ENCODE measurements at regions not wholly inside any gene's neighbourhood (a gene's known extent, or its start where the extent isn't known, plus 50 kb on each side); places are given as distances from the start of the nearest gene placed in this dataset.

DNA sequence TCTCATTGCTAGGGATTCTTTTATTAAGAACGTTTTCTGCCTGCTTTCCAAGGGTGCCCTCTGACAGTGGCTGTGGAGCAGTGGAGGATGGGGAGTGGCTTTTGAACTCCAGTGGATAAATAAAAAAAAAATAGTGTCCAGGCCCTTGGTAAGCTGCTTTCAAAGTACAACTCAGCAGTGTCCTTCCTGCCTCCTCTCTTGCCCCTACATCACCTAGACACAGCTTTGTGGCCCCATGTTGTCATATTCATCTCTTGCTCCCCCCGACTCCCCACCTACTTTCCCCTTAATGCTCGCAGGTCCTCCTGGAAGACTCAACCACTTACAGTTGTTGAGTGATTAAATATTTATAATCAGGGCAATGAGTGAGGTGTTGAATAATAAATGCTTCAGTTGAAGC lies 880.9 kb downstream of the BCL11B start:
- DNase-seq (ENCODE audit: low spot score) = no peak

DNA sequence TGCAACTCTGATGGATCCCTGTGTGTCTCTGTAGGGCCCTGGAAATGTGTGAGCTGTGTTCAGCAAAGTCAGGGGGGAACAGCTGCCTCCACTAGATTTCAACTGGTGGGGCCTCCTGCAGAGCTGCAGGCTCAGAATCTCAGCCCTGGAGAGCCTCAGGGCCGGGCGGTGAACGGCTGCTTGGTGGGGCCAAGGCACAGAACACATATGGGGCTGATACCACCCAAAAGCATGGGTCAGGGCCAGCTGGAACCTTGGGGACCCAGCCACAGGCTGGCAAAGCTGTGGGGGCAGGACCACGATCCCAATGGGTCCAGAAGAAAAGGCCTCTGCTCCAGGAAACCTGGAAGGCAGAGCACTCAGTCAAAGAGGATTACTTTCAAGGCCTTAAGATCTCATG lies 878.5 kb downstream of the BCL11B start:
- DNase-seq (ENCODE audit: low spot score) = no peak

DNA sequence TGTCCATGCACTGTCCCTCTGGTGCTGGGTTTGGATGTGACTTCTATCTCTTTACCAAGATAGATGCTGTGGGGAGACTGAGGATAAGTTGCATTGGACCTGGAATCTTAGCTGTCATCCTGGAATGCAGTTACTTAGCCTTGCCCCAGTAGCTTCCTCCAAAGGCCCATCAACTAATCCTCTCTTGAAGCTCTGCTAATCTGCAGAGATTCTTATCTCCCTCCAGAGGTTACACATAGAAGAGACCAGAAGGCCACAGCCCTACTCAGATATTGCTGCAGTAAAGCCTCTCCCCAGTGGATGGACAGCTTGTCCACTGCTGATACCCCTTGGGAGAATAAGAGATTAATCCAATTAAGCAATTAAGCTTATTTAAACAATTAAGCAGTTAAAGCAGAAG lies 867.2 kb downstream of the BCL11B start:
- no peak for DNase-seq (ENCODE audit: low spot score)

DNA sequence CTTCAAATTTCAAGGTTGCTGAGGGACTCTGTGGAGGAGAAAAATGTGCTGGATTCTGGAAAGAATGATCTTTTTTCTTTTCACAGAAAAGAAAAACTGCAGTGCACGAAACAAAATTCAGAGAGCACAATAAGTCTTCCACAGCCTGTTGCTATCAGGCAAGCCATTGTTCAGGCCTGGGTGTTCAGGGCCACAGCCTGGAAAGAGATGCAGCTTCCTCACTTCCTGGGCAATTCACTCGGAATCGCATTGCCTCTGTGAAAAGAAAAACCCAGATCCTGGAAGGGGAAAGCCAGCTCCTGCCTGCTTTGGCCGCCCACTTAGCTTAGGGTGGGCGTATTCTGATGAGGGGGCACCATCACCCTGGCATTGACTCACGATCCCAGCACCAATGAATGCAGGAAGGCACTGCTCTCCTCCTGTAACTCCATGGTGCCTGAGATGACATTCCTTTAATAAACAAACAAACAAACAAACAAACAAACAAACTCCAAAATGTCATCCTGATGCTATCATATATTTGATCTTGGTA lies 863.9 kb downstream of the BCL11B start:
- no peak for DNase-seq (ENCODE audit: low spot score)

DNA sequence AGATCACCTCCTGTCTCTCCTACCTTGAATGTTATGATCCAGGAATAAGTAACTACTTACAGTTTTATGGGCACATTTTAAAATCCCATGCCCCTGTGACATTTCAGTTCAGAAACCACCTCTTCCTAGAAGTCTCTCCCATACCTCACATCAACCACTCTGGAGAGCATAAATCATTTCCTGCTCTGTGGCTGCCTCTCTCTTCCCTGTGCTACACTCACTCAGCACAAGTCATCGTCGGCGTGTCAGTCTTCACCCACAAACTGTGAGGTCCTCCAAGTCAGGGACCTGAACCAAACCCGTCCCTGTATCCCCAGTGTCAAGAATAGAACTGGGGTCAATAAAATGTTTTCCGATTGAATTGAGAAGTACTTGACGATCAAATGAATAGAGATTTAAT lies 863.3 kb downstream of the BCL11B start:
- DNase-seq (ENCODE audit: low spot score) = no peak

DNA sequence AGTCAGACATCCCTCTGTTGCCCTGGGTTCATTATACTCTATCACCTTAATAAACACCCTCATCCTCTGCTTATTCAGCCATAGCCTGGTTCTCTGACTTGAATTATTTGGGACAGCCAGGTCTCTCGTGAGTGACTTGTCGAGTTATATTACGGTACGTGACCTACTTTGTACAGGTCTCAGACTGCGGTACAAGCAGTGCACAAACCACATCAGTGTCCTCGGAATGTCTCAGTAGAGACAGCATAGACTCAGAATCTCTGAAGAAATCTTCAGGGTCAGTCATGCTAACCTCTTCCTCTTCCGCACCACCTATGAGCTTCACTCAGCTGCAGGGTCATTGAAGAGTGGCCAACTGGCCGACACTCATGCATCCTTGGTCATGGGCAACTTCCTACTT lies 860.8 kb downstream of the BCL11B start:
- DNase-seq (ENCODE audit: low spot score) = no peak

DNA sequence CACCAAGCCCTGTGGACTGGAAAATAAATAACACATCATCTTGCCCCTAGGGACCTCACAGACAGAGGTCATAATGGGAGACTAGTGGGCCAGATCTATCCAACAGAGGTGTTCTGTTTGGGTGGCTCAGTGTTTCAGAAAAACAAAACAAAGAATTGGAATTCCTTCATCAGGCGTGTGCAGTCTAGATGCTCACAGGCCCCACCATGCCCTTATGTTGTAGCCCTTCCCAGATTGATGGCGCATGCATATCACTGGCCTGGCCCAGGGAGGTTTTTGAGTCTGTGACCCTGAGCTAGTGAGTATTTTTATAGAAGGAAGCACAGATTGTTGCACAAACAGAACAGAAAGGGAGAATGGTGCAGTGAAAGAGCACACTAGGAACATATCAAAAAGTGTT lies 859.6 kb downstream of the BCL11B start:
- DNase-seq (ENCODE audit: low spot score) = no peak

DNA sequence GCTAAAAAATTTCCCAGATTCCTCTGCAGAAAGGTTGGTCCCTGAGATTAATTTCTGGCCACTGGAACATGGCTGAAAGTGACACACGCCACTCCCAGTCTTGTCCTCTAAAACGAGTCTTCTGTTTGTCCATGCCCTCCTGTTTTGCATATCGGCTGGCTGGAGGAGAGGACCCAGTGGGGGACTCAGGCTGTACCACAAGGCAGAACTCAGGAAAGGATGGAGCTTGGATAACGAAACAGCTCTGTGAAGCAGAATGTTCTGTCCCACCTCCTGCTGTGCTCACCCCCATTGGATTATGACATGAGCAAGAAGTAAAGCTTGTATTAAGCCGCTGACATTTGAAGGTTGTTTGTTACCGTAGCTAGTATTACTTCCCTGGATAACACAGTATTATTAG lies 856.2 kb downstream of the BCL11B start:
- DNase-seq (ENCODE audit: low spot score) = no peak

DNA sequence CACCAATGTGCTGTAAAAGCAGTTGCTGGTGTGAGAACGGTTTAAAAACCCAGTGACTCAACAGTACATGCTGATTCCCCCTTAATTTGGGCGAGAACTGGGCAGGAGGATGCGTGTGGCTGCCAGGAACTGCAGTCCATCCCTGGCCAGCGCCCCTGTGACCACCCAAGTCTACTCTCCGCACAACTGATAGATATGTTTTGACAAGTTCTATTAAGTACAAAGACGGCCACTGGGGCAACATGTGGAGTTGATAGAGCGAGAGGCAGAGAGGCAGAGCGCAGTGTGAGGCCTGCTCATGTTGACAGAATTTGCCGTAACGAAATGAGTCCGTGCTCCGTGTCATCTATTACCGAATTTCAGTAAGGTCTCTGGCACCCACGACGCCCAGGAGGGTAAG lies 855.0 kb downstream of the BCL11B start:
- DNase-seq (ENCODE audit: low spot score) = no peak

DNA sequence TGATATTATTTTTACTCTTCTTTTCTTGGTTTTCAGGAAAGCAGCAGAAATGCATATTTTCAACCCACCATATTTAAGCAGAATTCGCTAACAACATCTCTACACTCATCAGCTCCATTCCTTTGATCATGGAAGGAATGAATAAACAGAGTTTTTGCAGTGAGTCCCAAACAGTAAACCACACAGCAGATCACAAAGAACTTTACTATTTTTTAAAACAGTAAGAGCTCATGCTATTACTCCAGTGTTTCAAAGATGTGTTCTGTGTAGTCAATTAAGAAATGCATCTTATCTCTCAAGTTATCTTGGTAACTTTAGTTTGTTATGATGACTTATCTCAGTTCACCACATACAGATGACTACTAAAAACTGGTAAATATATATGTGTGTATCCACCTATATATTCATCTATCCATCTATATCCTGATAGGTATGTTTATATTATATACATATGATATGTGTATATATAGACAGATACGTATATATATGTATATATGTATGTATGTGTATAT lies 843.5 kb downstream of the BCL11B start:
- no peak for DNase-seq (ENCODE audit: low spot score)

DNA sequence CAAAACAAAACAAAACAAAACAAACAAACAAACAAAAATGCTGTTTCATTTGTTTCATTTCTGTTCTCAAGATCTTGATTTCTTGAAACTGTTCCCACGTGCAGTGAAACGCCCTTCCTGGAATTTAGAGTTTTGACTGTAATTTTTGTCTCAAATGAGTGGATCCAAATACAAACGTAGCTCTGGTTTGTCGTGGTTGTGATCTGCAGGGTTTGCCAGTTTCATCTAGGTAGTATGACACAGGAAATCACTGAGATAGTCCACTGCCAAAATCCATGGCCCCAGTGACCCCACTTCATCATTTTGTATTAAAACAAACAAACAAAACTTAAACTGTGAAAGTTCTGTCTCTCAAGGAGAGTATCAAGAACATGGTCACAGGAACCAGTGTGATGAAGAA lies 838.6 kb downstream of the BCL11B start:
- peak; percentile 1 for DNase-seq (ENCODE audit: low spot score)

DNA sequence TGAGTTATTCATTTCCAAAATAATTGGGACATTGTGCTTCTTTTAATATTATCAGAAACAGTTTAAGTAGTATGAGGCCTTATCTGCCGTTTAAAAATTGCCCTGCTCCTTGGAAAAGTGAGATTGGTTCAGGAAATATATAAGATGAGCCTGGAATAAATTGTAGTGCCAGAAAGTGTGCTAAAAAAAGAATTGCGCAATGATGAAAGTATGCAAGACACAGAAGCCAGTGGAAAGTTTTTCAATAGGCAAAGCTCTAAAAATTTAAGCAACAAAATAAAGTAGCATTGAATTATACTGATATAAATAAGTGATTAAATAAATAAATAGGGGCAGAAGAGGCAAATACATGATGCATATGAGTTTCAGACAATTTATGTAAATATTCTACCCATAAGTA lies 834.9 kb downstream of the BCL11B start:
- no peak for DNase-seq (ENCODE audit: low spot score)

DNA sequence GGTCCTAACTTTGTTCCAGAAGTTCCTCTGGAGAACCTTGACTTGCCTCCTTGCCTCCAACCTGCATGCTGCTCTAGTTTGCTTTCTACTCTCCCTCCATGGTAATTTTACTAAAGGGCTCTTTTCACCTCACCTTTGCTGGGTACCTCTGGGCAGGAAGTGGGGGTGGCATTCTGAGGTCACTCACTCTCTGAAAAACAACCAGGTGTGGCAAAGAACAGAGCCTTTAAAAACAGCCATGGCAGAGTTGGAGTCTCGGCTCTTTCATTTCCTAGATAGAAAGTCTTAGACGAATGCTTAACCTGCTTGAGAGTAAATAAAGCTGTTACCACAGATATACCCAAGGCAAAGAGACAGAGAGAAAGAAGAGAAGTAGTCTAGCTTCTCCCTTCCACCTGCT lies 827.9 kb downstream of the BCL11B start:
- no peak for DNase-seq (ENCODE audit: low spot score)

DNA sequence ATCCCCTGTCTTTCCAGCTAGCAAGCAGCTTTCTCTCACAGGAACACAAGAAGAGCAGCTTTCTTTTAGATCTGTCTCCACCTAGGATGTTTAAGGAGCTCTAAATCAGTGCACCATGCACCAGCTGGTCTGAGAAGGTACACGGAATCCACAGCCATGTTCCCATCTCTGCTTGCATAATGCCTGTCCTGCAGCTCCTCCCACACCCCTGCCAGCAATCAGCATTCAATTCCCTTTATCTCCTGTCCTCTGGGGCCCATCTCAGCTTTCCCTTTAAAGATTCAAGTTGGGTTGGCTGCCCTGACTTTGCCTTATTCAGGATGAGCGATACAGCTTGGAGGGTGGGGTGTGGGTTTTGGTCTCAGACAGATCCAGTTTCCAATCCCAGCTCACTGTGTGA lies 826.3 kb downstream of the BCL11B start:
- no peak for DNase-seq (ENCODE audit: low spot score)

DNA sequence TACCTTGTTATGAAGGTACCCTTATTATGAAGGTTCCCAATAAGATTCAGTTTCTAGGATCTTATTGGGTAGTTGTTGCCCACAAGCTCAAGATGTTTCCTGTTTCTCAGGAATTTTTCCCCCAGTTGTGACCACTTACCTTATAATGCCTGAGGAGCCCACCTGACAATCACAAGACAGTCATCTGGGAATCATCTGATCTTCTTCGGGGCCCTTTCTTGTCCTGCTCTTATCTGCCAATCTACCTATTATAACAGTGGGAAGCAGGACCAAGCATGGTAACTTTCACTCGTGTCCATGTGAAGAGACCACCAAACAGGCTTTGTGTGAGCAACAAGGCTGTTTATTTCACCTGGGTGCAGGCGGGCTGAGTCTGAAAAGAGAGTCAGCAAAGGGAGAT lies 825.5 kb downstream of the BCL11B start:
- no peak for DNase-seq (ENCODE audit: low spot score)

DNA sequence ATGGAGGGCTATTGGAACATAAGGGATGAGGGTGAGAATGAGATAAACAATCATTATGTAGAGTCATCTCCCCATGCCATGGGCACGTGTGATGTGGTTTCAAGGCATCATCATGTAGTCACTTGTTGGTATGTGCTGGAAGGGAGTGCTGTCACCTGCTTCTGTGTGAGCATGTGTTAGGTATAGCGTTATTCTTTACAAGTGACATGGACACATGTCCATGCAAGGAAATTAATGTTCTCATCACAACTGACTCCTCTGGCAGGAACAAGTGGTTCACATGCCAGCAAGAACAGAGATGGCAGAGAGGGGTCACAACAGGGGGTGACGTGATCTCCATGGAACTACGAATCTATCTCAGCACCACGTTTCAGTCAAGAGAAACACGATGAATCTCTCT lies 815.8 kb downstream of the BCL11B start:
- DNase-seq (ENCODE audit: low spot score) = no peak

DNA sequence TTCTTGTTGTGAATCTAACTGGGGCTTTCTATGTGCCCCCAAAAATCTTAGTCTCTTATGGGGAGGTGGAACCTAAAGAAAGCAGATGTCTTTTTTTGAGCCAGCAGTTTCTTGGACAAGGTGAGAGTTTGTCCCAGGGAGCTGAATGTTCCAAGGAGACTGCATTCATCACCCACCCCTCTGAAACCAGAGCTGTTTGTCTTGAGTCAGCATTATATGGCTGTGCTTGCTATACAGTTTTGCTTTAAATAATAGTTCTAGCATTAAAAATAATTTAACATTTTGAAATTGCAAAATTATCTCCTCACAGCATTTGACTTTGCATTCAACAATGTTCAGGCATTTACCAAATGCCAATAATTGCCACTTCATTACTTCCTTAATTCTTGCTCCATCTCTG lies 813.3 kb downstream of the BCL11B start:
- DNase-seq (ENCODE audit: low spot score) = no peak

DNA sequence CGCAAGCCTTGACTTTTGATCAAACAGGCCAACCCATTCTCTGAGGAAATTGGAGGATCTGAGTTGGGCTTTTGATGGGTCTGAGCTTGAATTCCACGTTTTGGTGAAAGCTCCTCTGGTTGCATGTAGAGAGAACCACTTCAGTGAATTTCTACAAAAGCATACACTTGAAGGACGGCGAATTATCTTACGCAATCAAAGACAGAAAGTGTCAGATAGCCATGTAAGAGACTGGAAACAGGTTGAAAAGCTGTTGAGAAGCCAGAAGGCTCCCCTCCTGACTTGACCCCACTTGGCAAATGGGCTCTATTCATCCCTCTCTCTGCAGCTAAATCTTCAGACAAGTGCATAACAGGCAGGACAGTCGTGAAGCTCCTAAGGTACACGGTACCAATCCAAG lies 809.1 kb downstream of the BCL11B start:
- no peak for DNase-seq (ENCODE audit: low spot score)

DNA sequence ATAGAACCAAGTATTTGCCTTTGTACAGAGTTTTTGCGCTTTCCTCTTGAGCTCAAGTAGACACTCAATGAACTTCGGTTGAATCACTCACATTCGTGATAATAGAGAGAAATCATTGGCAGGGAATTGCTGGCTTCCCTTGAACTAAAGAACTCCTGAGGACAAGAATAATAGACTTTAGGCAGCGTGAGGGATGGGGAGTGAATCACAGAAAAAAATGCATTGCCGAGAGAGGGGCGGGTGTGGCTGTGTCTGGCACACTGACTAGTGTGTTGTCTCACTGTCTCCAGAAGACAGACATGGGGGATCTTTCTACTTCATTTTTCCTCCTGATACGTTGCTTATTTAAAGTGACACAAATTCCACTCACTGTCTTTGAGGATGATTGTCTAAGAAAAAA lies 805.2 kb downstream of the BCL11B start:
- no peak for DNase-seq (ENCODE audit: low spot score)

DNA sequence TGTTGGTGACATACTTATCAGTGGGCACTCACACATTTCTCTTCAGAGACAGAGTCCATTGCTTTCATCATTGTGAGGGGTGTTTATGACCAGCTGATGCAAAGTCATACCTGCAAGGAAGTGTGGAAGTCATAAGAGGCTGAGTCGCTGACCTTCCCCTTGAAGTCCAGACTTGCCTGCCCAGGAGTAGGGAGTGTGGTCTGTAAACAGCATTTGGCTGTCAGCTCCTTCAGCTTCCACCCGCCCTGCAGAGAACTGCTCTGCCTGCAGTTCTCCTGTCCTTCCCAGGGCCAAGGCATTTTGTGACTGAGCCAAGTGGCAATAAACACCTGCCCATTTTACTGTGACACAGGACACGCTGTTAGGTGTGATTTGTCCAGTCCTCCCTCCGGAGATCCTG lies 801.3 kb downstream of the BCL11B start:
- no peak for DNase-seq (ENCODE audit: low spot score)

DNA sequence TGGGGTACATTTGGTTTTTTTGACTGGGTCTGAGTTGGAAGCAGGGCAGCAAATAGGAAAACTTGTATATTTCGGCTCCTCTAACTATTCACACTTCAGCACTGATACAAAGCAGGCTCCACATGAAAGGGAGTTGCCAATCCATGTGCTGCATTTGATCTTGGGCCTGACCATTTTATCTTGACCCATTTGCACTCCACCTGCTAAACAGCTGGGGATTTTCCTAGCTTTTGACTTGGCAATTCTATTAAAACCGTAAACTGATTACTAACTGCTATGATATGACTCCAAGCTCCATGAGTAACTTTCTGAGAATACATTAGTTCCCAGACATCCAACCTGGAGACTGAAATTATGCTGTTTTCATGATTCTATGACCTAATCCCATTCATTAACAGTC lies 797.1 kb downstream of the BCL11B start:
- no peak for DNase-seq (ENCODE audit: low spot score)

DNA sequence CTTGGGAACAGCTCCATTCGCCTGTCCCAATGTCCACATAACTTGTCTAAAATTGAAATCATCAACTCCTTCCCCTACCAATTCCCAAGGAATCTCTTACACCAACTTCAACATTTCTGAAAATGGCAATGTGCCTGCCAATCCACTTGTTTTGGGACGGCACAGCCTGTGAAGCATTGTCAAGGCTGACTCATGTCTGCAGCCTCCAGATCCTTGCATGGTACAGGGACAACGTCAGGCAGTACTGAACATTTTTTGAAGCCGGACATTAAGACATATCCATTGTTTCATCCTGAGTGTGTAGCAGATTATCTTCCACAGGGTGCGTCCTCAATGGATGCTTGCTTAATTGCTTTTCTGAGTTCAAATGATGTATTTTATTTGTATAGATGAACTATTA lies 794.1 kb downstream of the BCL11B start:
- no peak for DNase-seq (ENCODE audit: low spot score)

DNA sequence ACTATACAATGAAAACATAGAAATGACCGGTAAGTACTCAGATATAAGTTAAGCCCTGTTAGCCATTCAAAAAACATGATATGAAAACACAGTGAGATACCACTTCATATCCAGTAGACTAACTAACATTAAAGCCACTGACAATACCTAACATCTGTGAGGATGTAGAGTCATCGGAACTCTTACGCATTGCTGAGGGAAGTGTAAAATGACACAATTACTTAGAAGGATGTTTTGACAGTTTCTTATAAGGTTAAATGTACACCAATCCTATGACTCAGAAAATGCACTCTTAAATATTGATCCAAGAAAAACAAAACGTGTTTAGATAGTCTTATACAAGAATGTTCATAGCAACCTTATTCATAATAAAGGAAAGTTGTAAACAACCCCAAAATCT lies 782.9 kb downstream of the BCL11B start:
- no peak for DNase-seq (ENCODE audit: low spot score)

DNA sequence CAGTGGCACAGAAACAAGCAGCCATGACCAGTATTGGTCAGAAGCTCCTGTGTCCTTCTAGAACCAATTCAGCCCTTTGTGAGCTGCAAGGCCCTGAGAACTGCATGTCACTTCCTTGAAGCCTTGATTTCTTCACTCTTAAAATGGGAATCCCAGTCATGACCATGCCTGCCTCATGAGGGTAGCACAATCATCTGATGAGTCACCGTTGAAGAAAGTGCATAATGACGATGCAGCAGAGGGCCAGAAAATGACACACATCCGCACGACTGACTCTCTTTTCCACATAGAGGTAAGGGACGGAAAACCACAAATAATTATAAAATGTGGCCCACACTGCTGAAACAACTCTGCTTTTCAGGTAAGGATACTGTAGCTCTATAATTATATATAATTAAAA lies 777.4 kb downstream of the BCL11B start:
- peak; percentile 48 for DNase-seq (ENCODE audit: low spot score)
